Medulla oblongata (tissue), 1 donor: ENCODE measurements at regions not wholly inside any gene's neighbourhood (a gene's known extent, or its start where the extent isn't known, plus 50 kb on each side); places are given as distances from the start of the nearest gene placed in this dataset.

Source experiments
- DNase-seq: peaks from one replicate; pipeline ENCODE4 v3.0.0-alpha.2; 2015; ENCODE audit errors: extremely low spot score

DNA sequence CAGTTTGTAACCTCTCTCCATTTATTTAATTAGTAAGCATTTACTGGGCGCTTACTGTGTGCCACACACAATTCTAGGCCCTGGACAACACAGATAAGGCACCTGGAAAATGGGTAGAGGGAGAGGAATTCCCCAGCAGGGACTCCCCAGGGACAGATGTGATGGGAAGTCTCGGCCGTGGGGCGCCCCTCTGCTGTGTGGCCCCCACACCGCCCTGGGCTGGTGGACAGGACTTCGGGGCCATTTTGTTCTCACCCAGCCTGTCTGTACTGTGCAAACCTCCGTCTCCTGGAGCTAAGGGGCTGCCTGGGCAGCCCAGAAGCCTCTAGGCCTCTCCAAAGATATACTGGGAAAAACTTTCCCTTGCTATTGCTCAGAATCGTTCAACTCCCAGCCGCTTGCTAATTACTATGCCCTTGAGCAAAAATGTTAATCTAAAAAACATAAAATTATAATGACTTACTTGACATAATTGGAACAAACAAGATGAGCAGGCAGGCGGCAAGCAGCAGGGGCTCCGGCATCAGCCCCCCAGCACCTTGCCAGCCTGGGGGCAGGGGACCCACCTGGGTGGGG lies 64.4 kb upstream of the NCOR2 start:
- DNase-seq: no peak

DNA sequence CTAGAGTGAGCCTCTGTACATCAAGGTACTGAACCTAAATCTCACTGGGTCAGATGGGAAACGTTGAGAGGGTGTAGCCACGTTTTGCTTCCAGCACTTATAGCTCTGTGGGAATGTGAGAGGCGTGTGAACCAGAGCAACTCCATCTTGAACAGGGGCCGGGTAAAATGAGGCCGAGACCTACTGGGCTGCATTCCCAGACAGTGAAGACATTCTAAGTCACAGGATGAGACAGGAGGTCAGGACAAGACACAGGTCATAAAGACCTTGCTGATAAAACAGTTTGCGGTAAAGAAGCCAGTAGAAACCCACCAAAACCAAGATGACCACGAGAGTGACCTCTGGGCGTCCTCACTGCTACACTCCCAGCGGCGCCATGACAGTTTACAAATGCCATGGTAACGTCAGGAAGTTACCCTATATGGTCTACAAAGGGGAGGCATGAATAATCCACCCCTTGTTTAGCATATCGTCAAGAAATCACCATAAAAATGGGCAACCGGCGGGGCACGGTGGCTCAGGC lies 63.4 kb upstream of the NCOR2 start:
- no peak for DNase-seq

GRCh38 chr12:124629789-124630480 lies 62.5 kb upstream of the NCOR2 start:
- DNase-seq: no peak

DNA sequence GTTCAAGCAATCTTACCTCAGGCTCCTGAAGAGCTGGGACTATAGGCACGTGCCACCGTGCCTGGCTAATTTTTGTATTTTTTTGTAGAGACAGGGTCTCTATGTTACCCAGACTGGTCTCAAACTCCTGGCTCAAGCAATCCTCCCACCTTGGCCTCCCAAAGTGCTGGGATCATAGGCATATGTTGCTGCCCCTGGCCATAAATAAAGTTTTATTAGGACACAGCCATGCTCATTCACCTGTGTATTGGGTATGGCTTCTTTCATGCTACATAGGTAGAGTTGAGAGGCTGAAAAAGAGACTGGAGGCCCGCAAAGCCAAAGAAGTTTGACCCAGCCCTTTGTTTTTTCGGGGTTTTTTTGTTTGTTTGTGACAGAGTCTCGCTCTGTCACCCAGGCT lies 61.7 kb upstream of the NCOR2 start:
- DNase-seq: no peak

GRCh38 chr12:124627956-124628355 lies 60.5 kb upstream of the NCOR2 start:
- DNase-seq: no peak

GRCh38 chr12:124626971-124627411 lies 59.6 kb upstream of the NCOR2 start:
- peak; percentile 25 for DNase-seq

DNA sequence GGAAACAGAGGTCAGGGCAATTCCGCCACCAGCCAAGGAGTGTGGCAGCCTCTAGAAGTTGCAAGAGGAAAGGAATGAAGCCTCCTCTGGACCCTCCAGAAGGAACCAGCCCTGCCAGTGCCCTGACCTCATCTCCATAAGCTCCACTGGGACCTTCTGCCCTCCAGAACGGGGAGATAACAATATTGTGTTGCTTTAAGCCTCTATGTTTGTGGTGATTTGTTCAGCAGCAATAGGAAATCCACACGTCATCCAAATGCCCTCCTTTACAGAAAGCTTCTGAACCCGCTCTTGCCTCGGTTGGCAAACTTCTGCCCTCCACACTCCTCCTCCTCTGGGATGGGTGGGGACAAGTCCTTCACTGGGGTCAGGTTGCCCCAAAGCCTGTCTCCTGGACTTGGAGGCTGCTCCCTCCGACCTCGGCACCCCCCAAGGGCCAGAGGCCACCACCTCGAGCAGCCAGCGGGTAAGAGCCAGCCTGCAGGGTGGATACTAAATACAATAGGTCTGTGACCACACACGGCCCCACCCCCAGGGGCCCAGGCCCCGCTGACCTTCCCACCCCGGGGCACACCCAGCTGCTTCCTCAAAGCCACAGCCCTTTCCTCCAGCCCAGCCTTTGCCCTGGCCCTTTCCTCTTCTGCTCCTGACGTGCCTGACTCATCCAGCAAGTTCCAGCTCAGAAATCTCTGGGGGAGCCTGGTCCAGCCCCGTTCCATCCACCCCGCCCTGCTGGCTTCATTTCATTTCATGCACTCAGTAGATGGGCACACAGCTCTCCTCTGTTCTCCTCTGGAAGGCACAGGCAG lies 58.7 kb upstream of the NCOR2 start:
- no peak for DNase-seq

DNA sequence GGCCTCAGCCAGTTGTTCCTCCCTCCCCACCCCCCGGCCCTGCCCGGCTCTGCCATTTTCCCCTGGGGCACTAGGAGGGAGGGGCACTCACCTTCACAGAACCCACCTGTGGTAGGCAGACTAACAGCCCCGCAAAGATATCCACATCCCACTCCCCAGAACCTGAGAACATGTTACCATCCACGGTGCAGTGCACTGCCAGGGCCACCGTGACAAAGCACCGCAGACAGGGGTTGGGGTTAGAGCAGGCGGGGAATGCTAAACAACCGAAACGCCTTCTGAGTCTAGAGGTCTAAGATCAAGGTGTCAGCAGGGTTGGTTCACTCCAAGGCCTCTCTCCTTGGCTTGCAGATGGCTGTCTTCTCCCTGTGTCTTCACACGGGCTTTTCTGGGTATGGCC lies 57.4 kb upstream of the NCOR2 start:
- no peak for DNase-seq

DNA sequence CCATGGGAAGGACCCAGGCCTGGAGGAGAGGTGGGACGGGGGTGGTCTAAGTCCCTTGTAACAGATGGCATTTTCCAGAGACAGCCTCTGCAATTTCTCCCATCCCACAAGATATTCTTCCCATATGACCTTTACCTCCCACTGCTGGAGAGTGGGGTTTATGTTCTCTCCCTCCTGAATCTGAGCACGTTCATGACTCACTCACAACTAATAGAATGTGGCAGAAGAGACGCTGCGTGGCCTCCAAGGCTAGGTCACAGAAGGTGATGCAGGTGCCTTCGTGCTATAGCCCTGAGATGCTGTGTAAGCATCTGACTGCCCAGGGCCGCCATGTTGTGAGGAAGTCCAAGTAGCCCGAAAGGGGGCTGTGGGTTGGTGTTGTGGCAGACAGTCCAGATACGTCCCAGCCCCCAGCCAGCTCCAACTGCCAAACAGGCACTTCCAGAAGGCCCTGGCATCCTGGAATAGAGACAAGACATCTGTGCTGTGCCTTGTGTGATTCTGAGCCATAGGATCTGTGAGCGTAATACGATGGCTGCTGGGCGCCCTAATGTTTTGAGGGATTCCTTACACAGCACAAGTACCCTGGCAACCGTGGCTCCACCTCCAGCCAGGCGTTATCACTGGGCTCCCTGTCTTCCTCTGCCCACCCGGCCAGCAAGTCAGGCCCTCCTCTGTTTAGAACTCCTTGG lies 56.1 kb upstream of the NCOR2 start:
- no peak for DNase-seq

- no peak for DNase-seq
Observed at GRCh38 chr12:124622764-124623163, 55.4 kb upstream of the NCOR2 start.

- no peak for DNase-seq
Observed at GRCh38 chr12:124622331-124622730, 54.9 kb upstream of the NCOR2 start.

- DNase-seq: peak; percentile 27
Observed at GRCh38 chr12:124621296-124621660, 53.9 kb upstream of the NCOR2 start.

GRCh38 chr12:124620606-124621295 lies 53.3 kb upstream of the NCOR2 start:
- no peak for DNase-seq

DNA sequence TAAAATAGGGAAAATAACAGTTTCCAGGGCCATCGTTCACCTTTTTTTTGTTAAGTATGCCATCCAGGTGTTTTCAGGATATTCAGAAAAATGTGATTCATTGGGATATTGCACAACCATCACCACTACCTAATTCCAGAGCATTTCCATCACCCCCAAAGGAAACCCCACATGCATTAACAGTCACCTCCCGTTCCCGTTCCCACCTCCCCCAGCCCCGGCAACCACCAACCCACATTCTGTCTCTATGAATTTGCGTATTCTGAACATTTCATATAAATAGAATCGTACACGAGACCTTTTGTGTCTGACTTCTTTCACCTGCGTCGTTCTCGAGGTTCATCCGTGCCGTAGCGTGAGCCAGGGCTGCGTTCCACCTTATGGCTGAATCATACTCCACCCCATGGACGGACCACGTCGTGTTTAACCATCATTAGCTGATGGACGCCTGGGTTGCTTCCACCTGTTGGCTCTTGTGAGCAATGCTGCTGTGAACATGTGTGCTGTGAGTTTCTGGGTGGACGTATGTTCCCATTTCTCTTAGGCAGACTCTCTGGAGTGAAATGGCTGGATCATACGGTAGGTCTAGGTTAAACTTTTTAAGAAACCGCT lies 51.0 kb upstream of the NCOR2 start:
- no peak for DNase-seq

GRCh38 chr12:124617615-124618014 lies 50.2 kb upstream of the NCOR2 start:
- DNase-seq: no peak
